Stimulated activated CD4-positive, alpha-beta T cell treated with anti-CD3 and anti-CD28 coated beads, Interleukin-1b, Interleukin-23, amount 100 ng/mL, for 24 hours (primary cell): ENCODE measurements at regions not wholly inside any gene's neighbourhood (a gene's known extent, or its start where the extent isn't known, plus 50 kb on each side); places are given as distances from the start of the nearest gene placed in this dataset.

Experiments used
- DNase-seq, 4 experiments: peaks; one replicate each; pipeline ENCODE4 v3.0.0-alpha.2; 2020; ENCODE audit warnings: low read depth in 4 of 4, low spot score in 1 of 4

GRCh38 chr12:45667761-45668160, 61.7 kb upstream of the ARID2 start:
- no peak for DNase-seq

- DNase-seq = no peak
Observed at GRCh38 chr12:45668641-45669040, 60.9 kb upstream of the ARID2 start.

DNA sequence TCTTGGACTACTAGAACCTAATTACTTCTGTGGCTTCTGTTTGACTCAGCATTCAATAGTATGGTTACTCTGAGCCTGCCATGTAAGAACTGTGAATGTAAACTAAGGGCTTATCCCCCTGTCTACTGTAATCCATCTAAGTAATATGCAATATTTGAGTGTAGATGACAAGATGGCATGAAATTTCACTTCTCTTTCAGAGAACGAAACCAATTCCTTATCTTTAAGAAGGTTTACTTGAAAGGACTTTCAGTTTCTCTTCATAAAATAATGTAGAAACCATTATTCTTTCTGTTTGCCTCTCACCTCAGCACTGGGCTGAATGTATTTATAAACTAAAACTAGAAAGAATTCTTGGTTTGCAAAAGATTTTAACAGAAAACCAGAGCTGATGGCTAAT, 60.4 kb upstream of the ARID2 start:
- no peak for DNase-seq

DNA sequence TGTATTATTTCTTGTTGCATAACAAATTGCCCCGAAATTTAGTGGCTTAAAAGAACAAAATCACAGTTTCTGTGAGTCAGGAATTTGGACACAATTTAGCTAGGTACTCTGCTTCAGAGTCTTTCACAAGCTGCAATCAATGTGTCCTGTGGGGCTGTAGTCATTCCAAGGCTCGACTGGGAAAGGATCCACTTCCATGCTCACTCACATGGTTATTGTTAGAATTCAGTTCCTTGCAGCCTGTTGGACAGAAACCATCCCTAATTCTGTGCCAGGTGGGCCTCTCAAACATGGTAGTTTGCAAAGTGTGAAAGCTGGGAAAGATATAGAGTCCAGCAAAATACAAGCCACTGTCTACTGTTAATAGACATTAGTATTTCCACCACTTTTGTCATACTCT, 59.7 kb upstream of the ARID2 start:
- no peak for DNase-seq

- DNase-seq = no peak
Observed at GRCh38 chr12:45670346-45671065, 59.0 kb upstream of the ARID2 start.

DNA sequence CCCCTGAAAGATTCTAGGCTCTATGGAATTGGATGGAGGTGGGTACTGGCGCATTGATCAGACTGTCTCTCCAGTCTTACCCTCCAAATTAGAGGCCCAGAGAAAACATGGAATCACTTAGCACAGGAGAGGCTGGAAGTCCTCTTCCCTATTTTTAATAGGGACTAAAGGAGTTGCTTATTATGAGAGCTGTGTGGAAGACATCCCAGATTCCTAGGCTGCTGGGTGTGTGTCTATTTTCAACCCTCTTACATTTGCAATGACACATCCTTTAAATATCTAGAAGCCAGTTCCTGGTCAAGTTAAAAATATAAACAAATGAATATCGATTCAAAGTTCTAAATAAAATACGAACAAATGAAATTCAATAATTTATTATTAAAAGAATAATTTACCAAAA, 58.3 kb upstream of the ARID2 start:
- DNase-seq = no peak

DNA sequence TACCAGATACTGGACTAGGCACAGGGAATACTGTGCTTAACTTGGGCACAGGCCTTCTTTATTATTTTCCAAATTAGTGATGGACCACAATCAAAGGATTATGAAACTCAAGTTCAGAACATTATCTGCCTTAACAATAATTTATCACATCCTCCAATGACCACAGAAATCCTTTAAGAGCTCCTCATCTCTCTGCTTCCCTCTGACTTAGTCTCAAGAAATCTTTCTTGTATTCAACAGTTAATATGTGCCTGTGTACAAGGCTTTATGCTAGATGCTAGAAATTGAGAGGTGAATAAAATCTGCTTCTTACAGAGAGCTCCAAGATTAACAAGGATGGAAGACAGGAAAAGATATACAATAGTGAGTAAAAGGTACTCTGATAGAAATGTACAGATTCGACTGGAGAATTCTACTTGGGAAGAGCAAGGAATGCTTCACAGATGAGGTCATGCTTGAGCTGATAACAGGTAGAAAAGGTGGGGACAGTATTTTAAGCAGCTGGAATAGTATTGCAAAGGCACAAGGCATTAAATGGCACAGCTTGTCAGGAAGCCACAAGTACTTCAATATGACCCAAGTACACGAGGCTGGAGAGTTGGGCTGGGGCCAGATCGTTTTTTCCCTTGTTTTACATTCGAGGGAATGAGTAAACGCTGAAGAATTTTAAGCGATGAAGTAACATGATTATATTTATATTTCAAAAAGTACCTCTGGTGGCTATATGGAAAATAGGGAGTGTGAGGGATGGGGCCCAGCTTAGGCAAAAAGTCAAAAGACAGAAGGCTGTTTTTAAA, 55.1 kb upstream of the ARID2 start:
- DNase-seq = no peak

DNA sequence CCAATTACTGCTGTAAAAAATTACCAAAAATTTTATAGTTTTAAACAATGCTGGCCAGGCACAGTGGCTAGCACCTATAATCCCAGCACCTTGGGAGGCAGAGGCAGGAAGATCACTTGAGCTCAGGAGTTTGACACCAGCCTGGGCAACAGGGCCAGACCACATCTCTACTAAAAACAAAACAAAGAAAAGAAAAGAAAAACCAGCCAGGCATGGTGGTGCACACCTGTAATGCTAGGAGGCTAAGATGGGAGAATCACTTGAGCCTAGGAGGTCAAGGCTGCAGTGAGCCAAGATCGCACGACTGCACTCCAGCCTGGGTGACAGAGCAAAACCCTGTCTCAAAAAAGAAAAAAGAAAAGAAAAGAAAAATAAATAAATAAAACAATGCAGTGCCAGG, 54.0 kb upstream of the ARID2 start:
- DNase-seq = no peak
